ENCODE measurements at regions not wholly inside any gene's neighbourhood (a gene's known extent, or its start where the extent isn't known, plus 50 kb on each side); places are given as distances from the start of the nearest gene placed in this dataset.

DNA sequence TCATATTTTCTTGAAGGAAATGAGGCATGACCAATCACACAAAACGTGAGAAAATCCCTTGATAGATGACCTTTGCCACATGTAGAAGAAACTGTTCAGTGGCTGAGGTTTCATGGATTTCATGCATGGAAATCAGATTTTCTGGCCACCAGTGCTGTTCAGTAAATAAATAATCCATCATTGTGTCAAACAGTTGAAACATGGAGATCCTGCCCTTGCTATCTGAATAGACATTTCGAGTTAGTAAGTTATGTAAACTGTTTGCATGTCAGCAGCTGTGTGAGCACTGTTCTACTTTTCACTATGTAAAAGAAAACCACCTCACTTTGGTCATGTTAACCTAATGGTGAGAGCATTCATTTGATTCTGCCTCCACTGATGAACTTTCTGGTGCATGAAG lies 793.9 kb upstream of the EPHA7 start (continued):
- TF ChIP-seq, protein P1, sequence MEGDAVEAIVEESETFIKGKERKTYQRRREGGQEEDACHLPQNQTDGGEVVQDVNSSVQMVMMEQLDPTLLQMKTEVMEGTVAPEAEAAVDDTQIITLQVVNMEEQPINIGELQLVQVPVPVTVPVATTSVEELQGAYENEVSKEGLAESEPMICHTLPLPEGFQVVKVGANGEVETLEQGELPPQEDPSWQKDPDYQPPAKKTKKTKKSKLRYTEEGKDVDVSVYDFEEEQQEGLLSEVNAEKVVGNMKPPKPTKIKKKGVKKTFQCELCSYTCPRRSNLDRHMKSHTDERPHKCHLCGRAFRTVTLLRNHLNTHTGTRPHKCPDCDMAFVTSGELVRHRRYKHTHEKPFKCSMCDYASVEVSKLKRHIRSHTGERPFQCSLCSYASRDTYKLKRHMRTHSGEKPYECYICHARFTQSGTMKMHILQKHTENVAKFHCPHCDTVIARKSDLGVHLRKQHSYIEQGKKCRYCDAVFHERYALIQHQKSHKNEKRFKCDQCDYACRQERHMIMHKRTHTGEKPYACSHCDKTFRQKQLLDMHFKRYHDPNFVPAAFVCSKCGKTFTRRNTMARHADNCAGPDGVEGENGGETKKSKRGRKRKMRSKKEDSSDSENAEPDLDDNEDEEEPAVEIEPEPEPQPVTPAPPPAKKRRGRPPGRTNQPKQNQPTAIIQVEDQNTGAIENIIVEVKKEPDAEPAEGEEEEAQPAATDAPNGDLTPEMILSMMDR (IDR thresholded peaks at IDR 0.05): no peak
- TF ChIP-seq, protein P2, sequence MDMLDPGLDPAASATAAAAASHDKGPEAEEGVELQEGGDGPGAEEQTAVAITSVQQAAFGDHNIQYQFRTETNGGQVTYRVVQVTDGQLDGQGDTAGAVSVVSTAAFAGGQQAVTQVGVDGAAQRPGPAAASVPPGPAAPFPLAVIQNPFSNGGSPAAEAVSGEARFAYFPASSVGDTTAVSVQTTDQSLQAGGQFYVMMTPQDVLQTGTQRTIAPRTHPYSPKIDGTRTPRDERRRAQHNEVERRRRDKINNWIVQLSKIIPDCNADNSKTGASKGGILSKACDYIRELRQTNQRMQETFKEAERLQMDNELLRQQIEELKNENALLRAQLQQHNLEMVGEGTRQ (IDR thresholded peaks at IDR 0.05; ENCODE audit: borderline replicate concordance, low read depth, low read length): no peak
- no peak for TF ChIP-seq FOSL2 (IDR thresholded peaks at IDR 0.05; ENCODE audit: borderline replicate concordance, low read depth)

DNA sequence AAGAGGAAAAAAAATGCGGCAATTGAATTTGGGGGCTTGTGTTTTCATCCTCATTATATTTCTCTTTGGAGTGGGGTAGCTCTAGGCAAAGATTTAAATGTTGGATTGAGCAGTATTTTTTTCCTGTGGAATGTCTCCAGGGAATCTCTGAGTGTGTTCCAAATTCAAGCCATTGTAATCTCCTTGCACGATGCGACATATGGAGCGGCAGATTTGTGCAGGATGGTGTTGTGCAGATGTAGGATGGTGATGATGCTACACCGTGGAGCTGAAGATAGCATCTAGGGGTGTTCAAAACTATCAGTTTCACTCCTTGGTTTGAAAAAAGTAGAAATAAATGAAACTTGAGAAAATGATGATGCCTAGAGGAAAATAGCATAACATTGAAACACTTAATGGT lies 777.5 kb upstream of the EPHA7 start:
- WGBS (ENCODE audit: low lambda C conversion rate): 4% methylated on average over 5 of the region's 5 CpGs
- Histone ChIP-seq H3K36me3 (replicated peaks in 1 of 2; ENCODE audit: control insufficient read depth in 1 of 2, insufficient read depth in 2 of 2, low read length in 1 of 2) (no peaks in the 10 kb centered on the region), H3K27me3 (ENCODE audit: insufficient read depth) (no peaks in the 10 kb centered on the region), H4K20me1 (ENCODE audit: insufficient read depth) (no peaks in the 10 kb centered on the region), H3K4me2 (no peak overlapping the region), H3K9me3 (no peaks in the 10 kb centered on the region), H3K9ac (no peak overlapping the region), H3K4me1 (ENCODE audit: control insufficient read depth in 1 of 2, insufficient read depth in 2 of 2, low read depth in 1 of 2, low read length in 1 of 2) (no peaks in the 10 kb centered on the region), H3K4me3 (ENCODE audit: low read depth in 2 of 2, low read length in 1 of 2) (no peak overlapping the region), H3F3A (replicated peaks; ENCODE audit: insufficient read depth) (no peaks in the 10 kb centered on the region), H3K27ac (ENCODE audit: low read depth in 2 of 2, low read length in 1 of 2) (no peak overlapping the region), H2AFZ (ENCODE audit: low read depth) (no peak overlapping the region), H3K9me2 (no peaks in the 10 kb centered on the region), H3K79me2 (ENCODE audit: insufficient read depth) (no peaks in the 10 kb centered on the region)
- no peak for TF ChIP-seq RAD21 (IDR thresholded peaks at IDR 0.05; ENCODE audit: low read length)
- no peak for TF ChIP-seq NFIC (IDR thresholded peaks at IDR 0.05; ENCODE audit: borderline replicate concordance)
- TF ChIP-seq YY1 (IDR thresholded peaks at IDR 0.05; ENCODE audit: low read depth): no peak
- no peak for TF ChIP-seq MXI1 (IDR thresholded peaks at IDR 0.05; ENCODE audit: low read depth, low read length)
- TF ChIP-seq, protein P1 (IDR thresholded peaks at IDR 0.05): no peak
- no peak for TF ChIP-seq TEAD4 (IDR thresholded peaks at IDR 0.05; ENCODE audit: borderline replicate concordance, insufficient read depth)
- TF ChIP-seq RCOR1 (IDR thresholded peaks at IDR 0.05; ENCODE audit: low read length): no peak
- no peak for TF ChIP-seq ELF1 (IDR thresholded peaks at IDR 0.05)
- no peak for TF ChIP-seq FOXM1 (IDR thresholded peaks at IDR 0.05; ENCODE audit: low read depth)
- no peak for TF ChIP-seq RFX5 (IDR thresholded peaks at IDR 0.05; ENCODE audit: low read length)
- no peak for TF ChIP-seq GATA2 (CRISPR knock-in tag; IDR thresholded peaks at IDR 0.05)
- ChIA-PET CTCF (no interaction called here), POLR2A (no interaction called here)
- DNase-seq: no peak

Data from SK-N-SH (cell line).